ENCODE measurements at regions not wholly inside any gene's neighbourhood (a gene's known extent, or its start where the extent isn't known, plus 50 kb on each side); places are given as distances from the start of the nearest gene placed in this dataset.

DNA sequence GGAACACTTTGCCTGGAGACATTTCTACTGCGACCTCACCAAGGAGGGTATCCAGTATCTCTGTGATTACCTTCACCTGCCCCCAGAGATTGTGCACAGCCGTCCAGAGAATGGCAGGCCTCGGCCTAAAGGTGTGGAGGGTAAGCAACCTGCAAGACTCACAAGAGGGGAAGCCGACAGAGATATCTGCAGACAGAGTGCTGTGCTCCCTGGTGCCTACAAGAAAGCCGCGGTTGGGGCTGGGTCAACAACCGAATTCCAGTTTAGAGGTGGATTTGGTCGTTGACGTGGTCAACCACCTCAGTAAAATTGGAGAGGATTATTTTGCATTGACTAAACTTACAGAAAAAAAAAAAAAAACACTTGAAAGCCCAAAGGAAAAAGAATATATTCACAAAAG lies 107.8 kb upstream of the ISL1 start:
- TF ChIP-seq, protein P1, sequence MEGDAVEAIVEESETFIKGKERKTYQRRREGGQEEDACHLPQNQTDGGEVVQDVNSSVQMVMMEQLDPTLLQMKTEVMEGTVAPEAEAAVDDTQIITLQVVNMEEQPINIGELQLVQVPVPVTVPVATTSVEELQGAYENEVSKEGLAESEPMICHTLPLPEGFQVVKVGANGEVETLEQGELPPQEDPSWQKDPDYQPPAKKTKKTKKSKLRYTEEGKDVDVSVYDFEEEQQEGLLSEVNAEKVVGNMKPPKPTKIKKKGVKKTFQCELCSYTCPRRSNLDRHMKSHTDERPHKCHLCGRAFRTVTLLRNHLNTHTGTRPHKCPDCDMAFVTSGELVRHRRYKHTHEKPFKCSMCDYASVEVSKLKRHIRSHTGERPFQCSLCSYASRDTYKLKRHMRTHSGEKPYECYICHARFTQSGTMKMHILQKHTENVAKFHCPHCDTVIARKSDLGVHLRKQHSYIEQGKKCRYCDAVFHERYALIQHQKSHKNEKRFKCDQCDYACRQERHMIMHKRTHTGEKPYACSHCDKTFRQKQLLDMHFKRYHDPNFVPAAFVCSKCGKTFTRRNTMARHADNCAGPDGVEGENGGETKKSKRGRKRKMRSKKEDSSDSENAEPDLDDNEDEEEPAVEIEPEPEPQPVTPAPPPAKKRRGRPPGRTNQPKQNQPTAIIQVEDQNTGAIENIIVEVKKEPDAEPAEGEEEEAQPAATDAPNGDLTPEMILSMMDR (conservative IDR thresholded peaks at IDR 0.05; ENCODE audit: low read depth in 2 of 2): no peak
- TF ChIP-seq EZH2phosphoT487 (IDR thresholded peaks at IDR 0.05; ENCODE audit: unreplicated experiment) (no peak), EZH2 (IDR thresholded peaks at IDR 0.05; ENCODE audit: low read depth, unreplicated experiment) (no peak), POLR2AphosphoS5 (IDR thresholded peaks at IDR 0.05; ENCODE audit: low read depth) (no peak), CREB1 (CRISPR knock-in tag; IDR thresholded peaks at IDR 0.05; ENCODE audit: low read depth) (no peak), JUNB (IDR thresholded peaks at IDR 0.05; ENCODE audit: unreplicated experiment) (no peak)
- TF ChIP-seq, protein P2, sequence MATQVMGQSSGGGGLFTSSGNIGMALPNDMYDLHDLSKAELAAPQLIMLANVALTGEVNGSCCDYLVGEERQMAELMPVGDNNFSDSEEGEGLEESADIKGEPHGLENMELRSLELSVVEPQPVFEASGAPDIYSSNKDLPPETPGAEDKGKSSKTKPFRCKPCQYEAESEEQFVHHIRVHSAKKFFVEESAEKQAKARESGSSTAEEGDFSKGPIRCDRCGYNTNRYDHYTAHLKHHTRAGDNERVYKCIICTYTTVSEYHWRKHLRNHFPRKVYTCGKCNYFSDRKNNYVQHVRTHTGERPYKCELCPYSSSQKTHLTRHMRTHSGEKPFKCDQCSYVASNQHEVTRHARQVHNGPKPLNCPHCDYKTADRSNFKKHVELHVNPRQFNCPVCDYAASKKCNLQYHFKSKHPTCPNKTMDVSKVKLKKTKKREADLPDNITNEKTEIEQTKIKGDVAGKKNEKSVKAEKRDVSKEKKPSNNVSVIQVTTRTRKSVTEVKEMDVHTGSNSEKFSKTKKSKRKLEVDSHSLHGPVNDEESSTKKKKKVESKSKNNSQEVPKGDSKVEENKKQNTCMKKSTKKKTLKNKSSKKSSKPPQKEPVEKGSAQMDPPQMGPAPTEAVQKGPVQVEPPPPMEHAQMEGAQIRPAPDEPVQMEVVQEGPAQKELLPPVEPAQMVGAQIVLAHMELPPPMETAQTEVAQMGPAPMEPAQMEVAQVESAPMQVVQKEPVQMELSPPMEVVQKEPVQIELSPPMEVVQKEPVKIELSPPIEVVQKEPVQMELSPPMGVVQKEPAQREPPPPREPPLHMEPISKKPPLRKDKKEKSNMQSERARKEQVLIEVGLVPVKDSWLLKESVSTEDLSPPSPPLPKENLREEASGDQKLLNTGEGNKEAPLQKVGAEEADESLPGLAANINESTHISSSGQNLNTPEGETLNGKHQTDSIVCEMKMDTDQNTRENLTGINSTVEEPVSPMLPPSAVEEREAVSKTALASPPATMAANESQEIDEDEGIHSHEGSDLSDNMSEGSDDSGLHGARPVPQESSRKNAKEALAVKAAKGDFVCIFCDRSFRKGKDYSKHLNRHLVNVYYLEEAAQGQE (IDR thresholded peaks at IDR 0.05; ENCODE audit: unreplicated experiment): no peak

Data from GM23338 (cell line).